ENCODE measurements at regions not wholly inside any gene's neighbourhood (a gene's known extent, or its start where the extent isn't known, plus 50 kb on each side); places are given as distances from the start of the nearest gene placed in this dataset.

GRCh38 chr11:69928121-69928520, 108.9 kb upstream of the FGF3 start:
- Histone ChIP-seq H2AFZ (ENCODE audit: low read length) (no peak overlapping the region), H3K79me2 (ENCODE audit: insufficient read depth, low read length) (no peaks in the 10 kb centered on the region), H3K4me2 (ENCODE audit: low read depth, low read length, poor library complexity, severe bottlenecking) (no peak overlapping the region), H3K9me2 (replicated peaks; ENCODE audit: low read depth, low read length) (no peaks in the 10 kb centered on the region), H4K20me1 (ENCODE audit: insufficient read depth, low read length, poor library complexity, severe bottlenecking) (no peaks in the 10 kb centered on the region), H3K36me3 (ENCODE audit: insufficient read depth, low read length) (no peaks in the 10 kb centered on the region), H3K9me3 (ENCODE audit: insufficient read depth, low read depth, low read length) (no peaks in the 10 kb centered on the region), H3K4me1 (ENCODE audit: insufficient read depth, low read length, poor library complexity, severe bottlenecking) (peaks cover 15% of the 10 kb centered on the region), H3K4me3 (ENCODE audit: low read length, poor library complexity, severe bottlenecking) (no peak overlapping the region), H3K9ac (ENCODE audit: low read depth, low read length, poor library complexity, severe bottlenecking) (no peak overlapping the region), H3F3A (ENCODE audit: low read depth) (no peaks in the 10 kb centered on the region), H3K27me3 (ENCODE audit: insufficient read depth, low read length, poor library complexity, severe bottlenecking) (no peaks in the 10 kb centered on the region)
- TF ChIP-seq CTCF (conservative IDR thresholded peaks at IDR 0.05; ENCODE audit: low read length): no peak
- TF ChIP-seq EZH2phosphoT487 (IDR thresholded peaks at IDR 0.05; ENCODE audit: borderline replicate concordance): no peak

- no peak overlapping the region for H3K9ac ChIP-seq (ENCODE audit: low read depth, low read length, poor library complexity, severe bottlenecking)
- no peak overlapping the region for H3K4me3 ChIP-seq (ENCODE audit: low read length, poor library complexity, severe bottlenecking)
- TF ChIP-seq CTCF (conservative IDR thresholded peaks at IDR 0.05; ENCODE audit: low read length) (no peak), EZH2phosphoT487 (IDR thresholded peaks at IDR 0.05; ENCODE audit: borderline replicate concordance) (no peak)
- no peaks in the 10 kb centered on the region for H3K27me3 ChIP-seq (ENCODE audit: insufficient read depth, low read length, poor library complexity, severe bottlenecking)
- H4K20me1 ChIP-seq (ENCODE audit: insufficient read depth, low read length, poor library complexity, severe bottlenecking): no peaks in the 10 kb centered on the region
- H3K4me1 ChIP-seq (ENCODE audit: insufficient read depth, low read length, poor library complexity, severe bottlenecking): peaks cover 15% of the 10 kb centered on the region
- no peaks in the 10 kb centered on the region for H3K36me3 ChIP-seq (ENCODE audit: insufficient read depth, low read length)
- no peaks in the 10 kb centered on the region for H3F3A ChIP-seq (ENCODE audit: low read depth)
- no peaks in the 10 kb centered on the region for H3K9me3 ChIP-seq (ENCODE audit: insufficient read depth, low read depth, low read length)
- H3K9me2 ChIP-seq (replicated peaks; ENCODE audit: low read depth, low read length): no peaks in the 10 kb centered on the region
- no peaks in the 10 kb centered on the region for H3K79me2 ChIP-seq (ENCODE audit: insufficient read depth, low read length)
- H3K4me2 ChIP-seq (ENCODE audit: low read depth, low read length, poor library complexity, severe bottlenecking): no peak overlapping the region
- no peak overlapping the region for H2AFZ ChIP-seq (ENCODE audit: low read length)
These were observed 109.8 kb upstream of the FGF3 start for GRCh38 chr11:69928975-69929374.

GRCh38 chr11:69930081-69931059, 111.2 kb upstream of the FGF3 start:
- H3K36me3 ChIP-seq (ENCODE audit: insufficient read depth, low read length): no peaks in the 10 kb centered on the region
- no peaks in the 10 kb centered on the region for H3K9me2 ChIP-seq (replicated peaks; ENCODE audit: low read depth, low read length)
- no peaks in the 10 kb centered on the region for H4K20me1 ChIP-seq (ENCODE audit: insufficient read depth, low read length, poor library complexity, severe bottlenecking)
- H3K79me2 ChIP-seq (ENCODE audit: insufficient read depth, low read length): no peaks in the 10 kb centered on the region
- H3K9ac ChIP-seq (ENCODE audit: low read depth, low read length, poor library complexity, severe bottlenecking): no peak overlapping the region
- TF ChIP-seq CTCF (conservative IDR thresholded peaks at IDR 0.05; ENCODE audit: low read length) (no peak), EZH2phosphoT487 (IDR thresholded peaks at IDR 0.05; ENCODE audit: borderline replicate concordance) (no peak)
- H2AFZ ChIP-seq (ENCODE audit: low read length): no peak overlapping the region
- no peaks in the 10 kb centered on the region for H3K27me3 ChIP-seq (ENCODE audit: insufficient read depth, low read length, poor library complexity, severe bottlenecking)
- H3K4me1 ChIP-seq (ENCODE audit: insufficient read depth, low read length, poor library complexity, severe bottlenecking): peaks cover 12% of the 10 kb centered on the region
- no peak overlapping the region for H3K4me2 ChIP-seq (ENCODE audit: low read depth, low read length, poor library complexity, severe bottlenecking)
- H3F3A ChIP-seq (ENCODE audit: low read depth): no peaks in the 10 kb centered on the region
- H3K9me3 ChIP-seq (ENCODE audit: insufficient read depth, low read depth, low read length): no peaks in the 10 kb centered on the region
- H3K4me3 ChIP-seq (ENCODE audit: low read length, poor library complexity, severe bottlenecking): no peak overlapping the region
